Effector memory CD4-positive, alpha-beta T cell (primary cell): ENCODE measurements at regions not wholly inside any gene's neighbourhood (a gene's known extent, or its start where the extent isn't known, plus 50 kb on each side); places are given as distances from the start of the nearest gene placed in this dataset.

Experiments used
- DNase-seq, 3 donors: peaks; one replicate each; pipeline ENCODE4 v3.0.0-alpha.2; 2020
- H3K27ac ChIP-seq: 2 replicates; pipeline ENCODE4 v1.7.0; 2013; ENCODE audit warnings: mild to moderate bottlenecking, low read length, moderate library complexity; ENCODE audit not compliant: insufficient read depth, poor library complexity, severe bottlenecking
- H3K27me3 ChIP-seq: replicated peaks from 2 replicates; pipeline ENCODE4 v1.7.0; 2013; ENCODE audit warnings: mild to moderate bottlenecking, low read length; ENCODE audit not compliant: insufficient read depth, control insufficient read depth, poor library complexity, severe bottlenecking
- H3K36me3 ChIP-seq: 2 replicates; pipeline ENCODE4 v1.7.0; 2013; ENCODE audit warnings: mild to moderate bottlenecking, low read length, moderate library complexity; ENCODE audit not compliant: control insufficient read depth, insufficient read depth
- H3K4me1 ChIP-seq: 2 replicates; pipeline ENCODE4 v1.7.0; 2013; ENCODE audit warnings: low read length, mild to moderate bottlenecking; ENCODE audit not compliant: control insufficient read depth, insufficient read depth, poor library complexity, severe bottlenecking
- H3K4me3 ChIP-seq: 2 replicates; pipeline ENCODE4 v1.7.0; 2013; ENCODE audit warnings: low read length, low read depth, mild to moderate bottlenecking; ENCODE audit not compliant: insufficient read depth, poor library complexity, severe bottlenecking
- H3K9me3 ChIP-seq: 2 replicates; pipeline ENCODE4 v1.7.0; 2013; ENCODE audit warnings: mild to moderate bottlenecking, low read length, moderate library complexity; ENCODE audit not compliant: control insufficient read depth

DNA sequence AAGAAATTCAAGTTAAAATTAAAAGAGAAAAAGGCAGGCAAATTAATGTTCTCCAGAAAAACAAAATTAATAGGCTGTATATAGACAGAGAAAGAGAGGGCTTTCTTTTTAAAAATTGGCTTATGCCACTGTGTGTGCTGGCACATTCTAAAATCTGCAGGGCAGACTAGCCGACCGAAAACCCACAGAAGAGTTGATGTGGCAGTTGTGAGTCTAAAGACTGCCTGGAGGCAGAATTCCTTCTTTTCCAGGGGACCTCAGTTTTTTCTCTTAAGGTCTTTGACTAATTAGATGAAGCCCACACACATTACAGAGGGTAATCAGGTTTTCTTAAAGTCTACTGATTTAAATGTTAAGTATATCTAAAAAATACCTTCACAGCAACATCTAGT, 85.7 kb downstream of the GJA1 start:
- Histone ChIP-seq H3K9me3 (no peaks in the 10 kb centered on the region), H3K27ac (no peak overlapping the region), H3K4me1 (no peaks in the 10 kb centered on the region), H3K4me3 (no peak overlapping the region), H3K36me3 (no peaks in the 10 kb centered on the region), H3K27me3 (no peaks in the 10 kb centered on the region)
- no peak for DNase-seq

DNA sequence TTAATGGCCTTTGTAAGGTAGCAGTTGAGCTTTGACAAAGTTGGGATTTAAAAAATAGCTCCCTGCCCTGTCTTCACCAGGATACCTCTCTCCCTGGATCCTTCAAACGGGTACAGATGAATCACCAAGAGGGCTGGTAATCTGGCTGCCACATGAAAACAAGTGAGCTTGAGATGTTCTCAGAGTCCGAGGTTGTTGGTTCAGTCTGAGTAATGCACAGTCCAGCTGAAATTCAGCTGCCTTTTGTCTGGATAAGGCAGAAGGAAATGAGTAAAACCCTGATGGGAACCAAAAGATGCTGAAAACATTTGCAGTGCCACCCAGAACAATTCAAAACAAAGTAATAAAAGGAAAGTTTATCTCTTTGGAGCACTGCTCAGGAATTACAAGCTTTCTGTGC, 86.8 kb downstream of the GJA1 start:
- no peak for DNase-seq

DNA sequence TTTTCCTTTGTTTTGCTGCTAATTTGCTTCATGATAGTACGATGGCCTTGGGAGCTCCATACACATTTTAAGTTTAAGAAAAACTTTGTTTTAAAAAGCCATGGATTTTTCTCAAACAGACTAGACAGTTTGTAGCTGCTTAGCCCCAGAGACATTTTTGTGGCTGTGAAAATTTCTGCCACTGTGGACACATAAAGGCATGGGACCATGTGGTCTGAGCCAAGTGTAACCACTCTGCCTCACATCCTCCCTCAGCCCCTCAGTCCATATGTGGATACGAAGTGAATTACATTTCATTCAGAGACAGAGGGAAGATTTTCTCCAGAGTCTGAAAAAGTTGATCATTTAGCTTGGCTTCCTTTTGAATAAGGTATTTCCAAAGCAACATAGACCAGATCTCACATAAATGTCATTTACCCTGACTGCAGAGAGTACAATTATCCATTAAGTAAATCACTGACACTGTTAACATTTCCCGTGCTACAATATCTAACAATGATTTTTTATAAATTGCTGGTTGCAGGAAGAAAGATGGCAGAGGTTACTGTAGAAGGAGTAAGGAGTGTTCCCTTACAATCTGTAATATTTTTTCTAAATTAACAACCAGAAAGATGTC, 87.4 kb downstream of the GJA1 start:
- Histone ChIP-seq H3K9me3 (no peaks in the 10 kb centered on the region), H3K4me3 (no peak overlapping the region), H3K27me3 (no peaks in the 10 kb centered on the region), H3K36me3 (no peaks in the 10 kb centered on the region), H3K27ac (no peak overlapping the region), H3K4me1 (no peaks in the 10 kb centered on the region)
- no peak for DNase-seq

More for the DNA sequence above, 86.8 kb downstream of the GJA1 start:
- no peak overlapping the region for H3K4me3 ChIP-seq
- no peak overlapping the region for H3K27ac ChIP-seq
- no peaks in the 10 kb centered on the region for H3K4me1 ChIP-seq
- H3K27me3 ChIP-seq = no peaks in the 10 kb centered on the region
- H3K36me3 ChIP-seq = no peaks in the 10 kb centered on the region
- no peaks in the 10 kb centered on the region for H3K9me3 ChIP-seq

DNA sequence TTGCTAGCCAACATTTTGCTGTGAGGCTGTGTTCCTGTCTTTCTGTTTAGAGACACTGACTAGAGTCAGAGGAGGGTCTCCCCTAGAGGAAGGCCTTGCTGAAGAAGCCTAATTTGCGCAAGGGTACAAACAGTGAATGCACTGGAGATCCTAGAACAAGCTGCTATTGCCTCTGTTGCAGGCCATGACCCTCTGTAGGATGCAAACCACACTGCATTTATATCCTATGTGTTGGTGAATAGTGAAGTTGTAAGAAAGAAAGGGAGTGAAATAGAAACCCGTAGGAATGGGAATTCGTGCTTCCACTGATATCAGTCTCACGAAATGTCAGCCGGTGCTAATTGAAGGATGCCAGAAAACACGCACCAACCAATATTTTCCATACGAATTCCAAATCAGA, 88.2 kb downstream of the GJA1 start:
- no peaks in the 10 kb centered on the region for H3K9me3 ChIP-seq
- no peak overlapping the region for H3K27ac ChIP-seq
- no peaks in the 10 kb centered on the region for H3K4me1 ChIP-seq
- H3K36me3 ChIP-seq = no peaks in the 10 kb centered on the region
- DNase-seq = no peak
- no peak overlapping the region for H3K4me3 ChIP-seq
- H3K27me3 ChIP-seq = no peaks in the 10 kb centered on the region

DNA sequence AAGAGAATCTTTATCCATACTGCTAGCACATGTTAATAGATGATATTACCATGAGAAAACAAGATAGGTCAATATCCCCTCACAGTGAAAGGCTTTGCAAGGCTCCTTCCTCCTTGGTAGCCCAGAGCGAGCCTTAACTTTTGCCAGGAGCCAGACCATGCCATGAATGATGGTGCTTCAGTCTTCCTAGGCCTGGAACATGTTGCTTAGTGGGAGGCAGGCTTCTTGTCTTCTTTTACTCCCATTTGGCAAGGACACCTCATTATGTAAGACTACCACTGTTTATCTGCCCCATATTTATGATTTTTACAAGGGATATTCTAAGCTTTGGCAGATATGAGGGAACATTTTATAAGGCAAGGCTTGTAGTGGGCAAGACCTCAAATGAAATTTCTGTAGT, 90.8 kb downstream of the GJA1 start:
- Histone ChIP-seq H3K27ac (no peak overlapping the region), H3K36me3 (no peaks in the 10 kb centered on the region), H3K4me1 (no peaks in the 10 kb centered on the region), H3K27me3 (no peaks in the 10 kb centered on the region), H3K4me3 (no peak overlapping the region), H3K9me3 (no peaks in the 10 kb centered on the region)
- no peak for DNase-seq

DNA sequence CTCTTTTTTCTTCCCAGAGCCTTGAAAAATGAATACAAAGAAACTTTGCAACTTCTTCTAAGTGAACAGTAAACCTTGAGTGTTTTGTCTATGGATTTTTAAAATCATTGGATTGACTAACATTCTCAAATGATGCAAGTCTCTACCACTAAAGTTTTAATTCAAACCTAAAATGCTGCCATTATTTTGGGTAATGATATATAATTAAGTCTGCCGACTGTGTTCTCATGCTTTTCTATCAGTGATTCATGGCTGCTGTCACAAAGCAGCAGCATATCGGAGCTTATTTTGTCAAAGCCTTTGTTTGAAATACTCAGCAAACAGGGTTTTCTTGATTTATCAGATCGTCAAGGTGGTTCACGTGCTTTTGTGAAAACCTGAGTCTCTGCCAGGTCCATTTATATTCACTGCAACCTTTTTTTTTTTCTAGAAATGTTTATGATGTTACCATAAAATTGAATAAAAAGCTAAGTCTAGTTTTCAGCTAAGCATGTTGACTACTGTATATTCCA, 96.3 kb downstream of the GJA1 start:
- Histone ChIP-seq H3K36me3 (no peaks in the 10 kb centered on the region), H3K4me3 (no peak overlapping the region), H3K27ac (no peak overlapping the region), H3K9me3 (no peaks in the 10 kb centered on the region), H3K27me3 (no peaks in the 10 kb centered on the region), H3K4me1 (no peaks in the 10 kb centered on the region)
- no peak for DNase-seq

DNA sequence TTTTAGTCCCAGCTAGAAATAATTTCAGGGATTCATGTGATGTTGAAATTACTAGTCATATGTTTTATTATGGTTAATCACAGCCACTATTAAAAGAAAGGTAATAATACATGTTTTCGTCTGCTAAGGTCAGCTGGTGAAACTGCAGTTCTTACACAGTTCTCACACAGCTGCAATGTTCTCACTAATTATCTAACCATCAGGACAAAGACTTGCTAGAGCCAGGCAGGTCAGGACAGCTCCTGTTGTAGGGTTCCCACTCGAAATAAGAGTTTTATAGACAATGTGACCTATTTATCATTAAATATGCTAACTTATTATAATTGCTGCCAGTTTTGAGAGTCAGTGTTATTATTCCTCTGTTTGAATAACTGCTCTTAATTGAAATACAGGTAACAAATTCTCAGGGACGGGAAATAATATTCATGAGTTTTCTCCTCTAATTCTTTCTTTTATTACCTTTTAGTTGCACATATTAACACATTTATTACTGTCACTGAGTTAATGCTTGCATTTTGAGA, 97.9 kb downstream of the GJA1 start:
- Histone ChIP-seq H3K27ac (no peak overlapping the region), H3K27me3 (no peaks in the 10 kb centered on the region), H3K4me1 (no peaks in the 10 kb centered on the region), H3K4me3 (no peak overlapping the region), H3K9me3 (no peaks in the 10 kb centered on the region), H3K36me3 (no peaks in the 10 kb centered on the region)
- no peak for DNase-seq

DNA sequence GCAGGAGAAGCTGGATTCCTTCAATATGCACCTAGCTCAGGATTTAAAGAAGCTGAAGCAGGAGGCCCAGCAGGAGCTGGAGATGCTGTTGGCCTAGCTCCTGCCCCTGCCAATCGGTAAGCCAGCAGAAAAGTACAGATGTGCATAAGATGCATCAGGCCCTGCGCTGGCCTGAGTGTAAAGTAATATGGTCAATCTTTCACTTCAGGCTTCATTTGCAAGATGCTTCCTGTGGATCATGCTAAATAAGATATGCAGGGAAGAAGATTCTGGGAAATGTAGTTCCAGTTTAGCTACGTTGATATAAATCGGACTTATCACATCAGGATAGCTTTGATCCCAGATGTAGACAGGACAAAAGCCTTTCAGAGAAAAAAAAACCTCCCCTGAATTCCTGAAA, 100.3 kb downstream of the GJA1 start:
- Histone ChIP-seq H3K9me3 (no peaks in the 10 kb centered on the region), H3K36me3 (no peaks in the 10 kb centered on the region), H3K4me1 (no peaks in the 10 kb centered on the region), H3K27ac (no peak overlapping the region), H3K4me3 (no peak overlapping the region), H3K27me3 (no peaks in the 10 kb centered on the region)
- no peak for DNase-seq

DNA sequence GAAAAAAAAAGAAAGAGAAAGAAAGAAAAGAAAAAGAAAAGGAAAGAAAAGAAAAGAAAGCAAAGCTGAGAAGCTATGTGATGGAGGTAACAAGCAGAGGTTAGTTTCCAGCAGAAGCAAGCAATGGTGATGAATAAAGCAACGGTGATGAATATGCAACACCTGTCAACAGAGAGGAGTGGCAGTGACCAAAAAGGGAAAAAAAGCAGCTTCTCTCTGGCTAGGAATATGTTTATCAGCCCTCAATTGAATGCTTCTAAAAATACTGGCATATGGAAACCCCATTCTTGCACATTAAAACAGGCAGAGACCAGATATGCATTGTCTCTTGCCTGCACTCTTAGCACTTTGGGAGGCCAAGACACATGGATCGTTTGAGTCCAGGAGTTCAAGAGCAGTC, 100.9 kb downstream of the GJA1 start:
- Histone ChIP-seq H3K36me3 (no peaks in the 10 kb centered on the region), H3K27ac (no peak overlapping the region)

DNA sequence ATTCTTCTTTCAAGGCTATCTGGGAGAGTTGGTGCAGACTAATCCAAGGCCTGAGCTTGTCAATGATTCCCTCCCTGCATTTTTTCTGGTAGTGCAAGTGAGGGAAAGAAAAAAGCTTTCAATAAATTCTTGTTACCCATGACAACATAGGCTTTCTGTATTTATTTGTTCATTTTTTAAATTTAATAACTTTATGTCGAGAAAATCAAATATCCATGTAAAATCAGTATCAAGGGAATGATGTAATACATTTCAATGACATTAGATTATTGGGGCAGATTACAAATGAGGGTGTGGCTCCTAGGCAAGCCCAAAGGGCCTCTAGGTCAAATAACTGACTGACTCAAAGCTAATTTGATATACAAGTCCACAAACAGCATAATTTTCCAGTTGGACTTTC, 104.0 kb downstream of the GJA1 start:
- Histone ChIP-seq H3K4me1 (no peaks in the 10 kb centered on the region), H3K27ac (no peak overlapping the region), H3K36me3 (no peaks in the 10 kb centered on the region), H3K4me3 (no peak overlapping the region), H3K27me3 (no peaks in the 10 kb centered on the region), H3K9me3 (no peaks in the 10 kb centered on the region)
- no peak for DNase-seq

More for the DNA sequence above, 100.9 kb downstream of the GJA1 start:
- Histone ChIP-seq H3K9me3 (no peaks in the 10 kb centered on the region), H3K4me1 (no peaks in the 10 kb centered on the region), H3K27me3 (no peaks in the 10 kb centered on the region), H3K4me3 (no peak overlapping the region)
- no peak for DNase-seq
